ENCODE measurements at regions not wholly inside any gene's neighbourhood (a gene's known extent, or its start where the extent isn't known, plus 50 kb on each side); places are given as distances from the start of the nearest gene placed in this dataset.

DNA sequence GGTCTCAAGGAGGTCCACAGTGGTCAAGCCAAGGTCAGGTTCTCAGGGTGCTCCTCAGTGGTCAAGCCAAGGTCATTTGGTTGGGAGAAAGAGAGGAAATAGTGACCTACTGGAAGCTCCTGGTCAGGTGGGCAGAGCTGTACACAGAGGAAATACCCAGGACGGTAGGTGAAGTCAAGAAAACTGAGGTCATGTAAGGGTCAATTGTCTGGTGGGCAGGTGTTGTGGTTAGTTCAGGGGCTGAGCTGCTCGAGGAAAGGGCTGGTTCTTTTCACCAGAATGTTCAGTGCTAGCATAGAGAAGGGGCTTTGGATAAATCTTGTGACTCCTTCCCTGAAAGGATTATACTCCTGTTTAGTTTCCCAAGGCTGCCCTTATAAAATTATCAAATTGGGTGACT lies 540.5 kb downstream of the VRK1 start:
- no peak for TF ChIP-seq POLR2A (IDR thresholded peaks at IDR 0.05; ENCODE audit: low read length)
- TF ChIP-seq GATA1 (IDR thresholded peaks at IDR 0.05; ENCODE audit: low read depth, low read length): no peak
- DNase-seq: no peak

DNA sequence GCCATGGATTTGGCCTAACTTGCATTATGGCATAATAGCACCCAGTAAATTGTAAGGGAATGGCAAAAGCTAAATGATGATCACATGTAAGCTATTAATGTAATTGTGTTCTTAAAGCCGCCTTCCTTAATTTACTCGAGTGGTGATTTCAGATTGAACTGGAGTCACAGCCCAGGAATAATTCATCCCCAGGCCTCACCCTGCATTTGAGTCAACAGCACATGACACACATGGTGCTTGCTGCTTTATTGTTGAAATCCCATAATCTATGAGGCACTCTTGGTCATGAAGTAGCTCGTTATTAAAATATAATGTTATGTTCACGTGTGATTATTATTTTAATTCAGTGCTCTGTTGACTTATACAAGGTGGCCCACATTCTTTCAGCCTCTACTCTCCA lies 547.5 kb downstream of the VRK1 start:
- DNase-seq: no peak
- no peak for TF ChIP-seq POLR2A (IDR thresholded peaks at IDR 0.05; ENCODE audit: low read length)
- no peak for TF ChIP-seq GATA1 (IDR thresholded peaks at IDR 0.05; ENCODE audit: low read depth, low read length)

- no peak for DNase-seq
These were observed 549.5 kb downstream of the VRK1 start for GRCh38 chr14:97346675-97347074.

DNA sequence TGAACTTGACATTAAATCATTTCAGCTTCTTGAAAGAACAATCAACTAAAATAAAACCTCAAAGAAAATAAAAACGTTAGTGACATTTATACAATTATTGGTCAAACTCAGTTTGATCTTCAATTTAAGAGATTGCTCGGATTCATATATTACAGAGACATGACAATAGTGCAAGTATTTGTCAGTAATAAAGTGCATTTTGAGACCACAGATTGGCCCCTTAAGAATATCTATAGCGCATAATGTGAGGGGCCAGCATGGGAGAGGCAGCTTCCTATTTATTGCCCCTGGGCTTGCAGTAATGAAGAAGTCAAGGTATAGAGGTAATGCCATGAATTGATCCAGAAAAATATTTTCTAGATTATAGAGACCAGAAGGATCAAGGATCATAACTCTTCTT lies 552.3 kb downstream of the VRK1 start:
- no peak for TF ChIP-seq GATA1 (IDR thresholded peaks at IDR 0.05; ENCODE audit: low read depth, low read length)
- no peak for TF ChIP-seq POLR2A (IDR thresholded peaks at IDR 0.05; ENCODE audit: low read length)

More at GRCh38 chr14:97346675-97347074, 549.5 kb downstream of the VRK1 start:
- TF ChIP-seq GATA1 (IDR thresholded peaks at IDR 0.05; ENCODE audit: low read depth, low read length) (no peak), POLR2A (IDR thresholded peaks at IDR 0.05; ENCODE audit: low read length) (no peak)

GRCh38 chr14:97349946-97350345 lies 552.8 kb downstream of the VRK1 start:
- no peak for DNase-seq
- TF ChIP-seq GATA1 (IDR thresholded peaks at IDR 0.05; ENCODE audit: low read depth, low read length) (no peak), POLR2A (IDR thresholded peaks at IDR 0.05; ENCODE audit: low read length) (no peak)

More for the DNA sequence above, 552.3 kb downstream of the VRK1 start:
- no peak for DNase-seq

GRCh38 chr14:97350415-97350814 lies 553.2 kb downstream of the VRK1 start:
- no peak for TF ChIP-seq GATA1 (IDR thresholded peaks at IDR 0.05; ENCODE audit: low read depth, low read length)
- no peak for TF ChIP-seq POLR2A (IDR thresholded peaks at IDR 0.05; ENCODE audit: low read length)
- DNase-seq: no peak

- TF ChIP-seq GATA1 (IDR thresholded peaks at IDR 0.05; ENCODE audit: low read depth, low read length): no peak
- no peak for TF ChIP-seq POLR2A (IDR thresholded peaks at IDR 0.05; ENCODE audit: low read length)
- DNase-seq: no peak
These were observed 553.9 kb downstream of the VRK1 start for GRCh38 chr14:97350894-97351731.

DNA sequence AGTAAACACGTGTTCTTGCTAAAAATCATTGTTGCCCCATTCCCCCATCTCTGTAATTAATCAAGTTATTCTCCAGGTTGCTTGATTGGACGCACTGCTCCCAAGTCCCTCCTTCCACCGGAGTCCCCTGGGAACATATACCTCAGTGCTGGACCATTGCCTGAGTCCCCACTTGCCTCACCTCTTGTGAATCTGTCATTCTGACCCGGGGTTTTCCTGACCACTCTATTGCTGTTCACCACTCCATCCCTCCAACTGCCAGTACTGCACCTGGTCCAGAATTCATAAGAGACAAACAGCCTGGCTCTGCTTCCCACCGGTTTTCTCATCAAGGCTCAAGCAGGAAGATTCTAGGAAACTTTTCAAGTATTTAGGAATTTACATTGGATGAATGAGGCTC lies 555.9 kb downstream of the VRK1 start:
- no peak for DNase-seq
- TF ChIP-seq GATA1 (IDR thresholded peaks at IDR 0.05; ENCODE audit: low read depth, low read length) (no peak), POLR2A (IDR thresholded peaks at IDR 0.05; ENCODE audit: low read length) (no peak)

- no peak for DNase-seq
- TF ChIP-seq POLR2A (IDR thresholded peaks at IDR 0.05; ENCODE audit: low read length) (no peak), GATA1 (IDR thresholded peaks at IDR 0.05; ENCODE audit: low read depth, low read length) (no peak)
These were observed 557.0 kb downstream of the VRK1 start for GRCh38 chr14:97354119-97354722.

DNA sequence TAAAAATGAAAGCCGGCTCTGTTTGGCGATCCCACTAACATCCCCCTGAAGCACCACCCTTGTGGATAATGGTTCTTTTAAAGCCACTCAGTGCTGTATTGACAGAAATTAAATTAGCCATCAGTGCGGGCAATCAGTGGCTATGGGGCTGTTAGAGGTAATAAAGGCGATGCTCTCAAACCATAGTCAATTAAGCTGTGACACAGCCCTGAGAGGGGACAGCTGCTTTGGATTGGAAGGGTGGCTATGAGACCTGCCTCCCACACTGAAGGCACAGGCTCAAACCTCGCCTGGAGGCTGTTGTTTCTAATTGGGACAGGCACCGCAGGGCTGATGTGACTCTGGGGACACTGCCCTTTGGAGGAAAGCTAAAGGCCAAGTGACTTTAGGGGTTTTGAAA lies 562.2 kb downstream of the VRK1 start:
- TF ChIP-seq GATA1 (IDR thresholded peaks at IDR 0.05; ENCODE audit: low read depth, low read length): no peak
- no peak for TF ChIP-seq POLR2A (IDR thresholded peaks at IDR 0.05; ENCODE audit: low read length)
- no peak for DNase-seq

- DNase-seq: no peak
These were observed 564.0 kb downstream of the VRK1 start for GRCh38 chr14:97361181-97361580.

GRCh38 chr14:97361958-97362357 lies 564.8 kb downstream of the VRK1 start:
- DNase-seq: no peak
- TF ChIP-seq POLR2A (IDR thresholded peaks at IDR 0.05; ENCODE audit: low read length) (no peak), GATA1 (IDR thresholded peaks at IDR 0.05; ENCODE audit: low read depth, low read length) (no peak)

More at GRCh38 chr14:97361181-97361580, 564.0 kb downstream of the VRK1 start:
- TF ChIP-seq GATA1 (IDR thresholded peaks at IDR 0.05; ENCODE audit: low read depth, low read length): no peak
- TF ChIP-seq POLR2A (IDR thresholded peaks at IDR 0.05; ENCODE audit: low read length): no peak

DNA sequence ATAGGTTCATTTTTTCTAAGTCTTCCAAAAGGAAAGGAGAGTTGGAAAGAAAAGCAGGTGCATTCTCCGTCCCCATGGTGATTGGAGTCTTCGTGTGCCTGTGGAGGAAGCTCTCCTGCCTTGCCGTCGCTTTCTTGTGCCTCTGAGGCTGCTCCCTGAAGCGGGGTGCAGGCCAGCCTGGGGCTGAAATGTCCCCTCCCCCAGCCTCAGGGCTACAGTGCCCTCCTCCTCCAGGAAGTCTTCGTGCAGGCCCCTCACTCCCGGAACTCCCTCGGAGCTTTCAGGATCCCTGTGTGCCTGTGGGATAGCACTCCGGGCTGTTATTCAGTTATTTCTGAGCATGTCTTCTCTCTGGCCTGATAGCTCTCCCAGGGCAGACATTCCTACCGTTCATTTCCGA lies 569.2 kb downstream of the VRK1 start:
- TF ChIP-seq GATA1 (IDR thresholded peaks at IDR 0.05; ENCODE audit: low read depth, low read length) (no peak), POLR2A (IDR thresholded peaks at IDR 0.05; ENCODE audit: low read length) (no peak)
- DNase-seq: no peak

- TF ChIP-seq GATA1 (IDR thresholded peaks at IDR 0.05; ENCODE audit: low read depth, low read length) (no peak), POLR2A (IDR thresholded peaks at IDR 0.05; ENCODE audit: low read length) (no peak)
- DNase-seq: no peak
These were observed 570.1 kb downstream of the VRK1 start for GRCh38 chr14:97367278-97367677.

DNA sequence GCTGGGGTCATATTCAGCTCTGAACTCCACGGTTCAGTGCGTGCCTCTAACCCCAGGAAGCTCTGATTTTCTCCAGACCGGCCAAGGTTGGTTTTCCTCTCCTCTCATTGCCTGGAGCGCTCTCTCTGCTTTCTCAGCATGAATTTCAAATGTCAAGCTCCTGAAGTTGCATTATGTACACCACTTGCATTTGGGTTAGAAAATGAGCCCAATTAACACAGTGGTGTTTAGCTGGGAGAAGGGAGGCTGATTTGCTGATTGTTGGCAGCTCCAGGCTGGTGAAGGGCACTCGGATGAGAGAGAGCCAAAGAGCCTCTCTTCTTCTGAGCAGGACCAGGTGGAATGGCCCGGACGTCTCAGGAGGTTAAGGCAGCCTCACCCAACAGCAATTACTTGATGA lies 570.9 kb downstream of the VRK1 start:
- no peak for TF ChIP-seq GATA1 (IDR thresholded peaks at IDR 0.05; ENCODE audit: low read depth, low read length)
- TF ChIP-seq POLR2A (IDR thresholded peaks at IDR 0.05; ENCODE audit: low read length): no peak
- no peak for DNase-seq

Measured in erythroblast (primary cell).